GM13976 (cell line): ENCODE measurements at regions not wholly inside any gene's neighbourhood (a gene's known extent, or its start where the extent isn't known, plus 50 kb on each side); places are given as distances from the start of the nearest gene placed in this dataset.

ENCODE experiments used
- DNase-seq: peaks from one replicate; pipeline ENCODE4 v3.0.0; 2012; ENCODE audit warnings: low spot score
- CTCF ChIP-seq: IDR thresholded peaks from 2 replicates; pipeline ENCODE4 v1.5.1; 2012; ENCODE audit warnings: borderline replicate concordance, mild to moderate bottlenecking; ENCODE audit not compliant: insufficient read depth; ENCODE audit errors: extremely low read depth, missing control alignments, control extremely low read depth
- in situ Hi-C: fragments of 300-500 bp; cut with MboI; formaldehyde crosslinking; loops from one replicate; pipeline ENCODE4 v1.12.0; 2022; ENCODE audit warnings: low sequenced_read_pairs, mixed read lengths, inconsistent platforms; ENCODE audit not compliant: unreplicated experiment

GRCh38 chr6:122136386-122136785, 263.1 kb upstream of the HSF2 start:
- TF ChIP-seq CTCF = no peak
- DNase-seq = no peak
- in situ Hi-C loops = no loop called here

GRCh38 chr6:122140031-122140430, 259.4 kb upstream of the HSF2 start:
- TF ChIP-seq CTCF = no peak
- DNase-seq = no peak
- in situ Hi-C loops = no loop called here

- in situ Hi-C loops = no loop called here
- no peak for DNase-seq
- no peak for TF ChIP-seq CTCF
Measured at GRCh38 chr6:122141246-122141645, 258.2 kb upstream of the HSF2 start.

GRCh38 chr6:122143813-122144601, 255.4 kb upstream of the HSF2 start:
- TF ChIP-seq CTCF = no peak
- DNase-seq = no peak
- in situ Hi-C loops = no loop called here

- no peak for DNase-seq
- in situ Hi-C loops = no loop called here
- TF ChIP-seq CTCF = no peak
Measured at GRCh38 chr6:122145246-122145645, 254.2 kb upstream of the HSF2 start.

GRCh38 chr6:122145741-122146240, 253.7 kb upstream of the HSF2 start:
- DNase-seq = no peak
- TF ChIP-seq CTCF = no peak
- in situ Hi-C loops = no loop called here

GRCh38 chr6:122147291-122147690, 252.2 kb upstream of the HSF2 start:
- no peak for TF ChIP-seq CTCF
- in situ Hi-C loops = no loop called here

More at GRCh38 chr6:122147291-122147690, 252.2 kb upstream of the HSF2 start:
- no peak for DNase-seq
